Heart right ventricle (tissue), 16 donors: ENCODE measurements at regions not wholly inside any gene's neighbourhood (a gene's known extent, or its start where the extent isn't known, plus 50 kb on each side); places are given as distances from the start of the nearest gene placed in this dataset.
"Not testable (repeated sequence)": the region's sequence is repeated elsewhere in the genome, so short reads cannot be mapped to it uniquely, and the experiment has no call there.

Experiments used
- ATAC-seq, 8 donors: fragments of 200-7000 bp; cut with Tn5 transposase; one replicate each; pipeline ENCODE4 v1.9.1; 2020; ENCODE audit warnings: mild to moderate bottlenecking in 8 of 8, moderate library complexity in 8 of 8, moderate number of reproducible peaks in 1 of 8
- DNase-seq, 2 donors: peaks; one replicate each; pipeline ENCODE4 v3.0.0-alpha.2; 2020
- H3K27ac ChIP-seq, 10 donors: fragments of 200-600 bp; sonication (generic) in 2 of 10; one replicate each; pipeline versions ENCODE4 v1.5.0 to v1.8.0; 2020 to 2022; ENCODE audit warnings: mild to moderate bottlenecking in 3 of 10
- H3K27me3 ChIP-seq, 7 donors: fragments of 200-600 bp; one replicate each; pipeline ENCODE4 v1.8.0; 2021 to 2022; ENCODE audit warnings: mild to moderate bottlenecking in 2 of 7
- H3K36me3 ChIP-seq, 9 donors: fragments of 200-600 bp; sonication (generic) in 1 of 9; one replicate each; pipeline versions ENCODE4 v1.5.0 to v1.8.0; 2020 to 2022; ENCODE audit warnings: mild to moderate bottlenecking in 2 of 9
- H3K4me1 ChIP-seq, 9 donors: fragments of 200-600 bp; sonication (generic) in 1 of 9; one replicate each; pipeline versions ENCODE4 v1.5.0 to v1.8.0; 2020 to 2022; ENCODE audit warnings: mild to moderate bottlenecking in 4 of 9
- H3K4me3 ChIP-seq, 10 donors: fragments of 200-600 bp; sonication (generic) in 2 of 10; one replicate each; pipeline versions ENCODE4 v1.5.0 to v1.8.0; 2020 to 2022; ENCODE audit warnings: mild to moderate bottlenecking in 7 of 10, moderate library complexity in 2 of 10
- H3K9me3 ChIP-seq, 11 donors: fragments of 200-600 bp in 10 of 11; sonication (generic) in 2 of 11; one replicate each; pipeline versions ENCODE4 v1.5.0 to v1.8.0; 2013 to 2022; ENCODE audit warnings: mild to moderate bottlenecking in 2 of 11, control low read depth in 1 of 11, moderate library complexity in 1 of 11
- CTCF ChIP-seq, 9 donors: fragments of 200-600 bp; sonication (generic) in 2 of 9; IDR thresholded peaks; one replicate each; pipeline versions ENCODE4 v1.5.0 to v1.8.0; 2021 to 2022; ENCODE audit warnings: antibody characterized with exemption in 9 of 9, mild to moderate bottlenecking in 5 of 9, moderate library complexity in 1 of 9
- WGBS, 2 donors: extraction: QIAGEN DNeasy Blood & Tissue Kit; methylation state at CpG; one replicate each; pipeline ENCODE4 v1.1.7; 2013; ENCODE audit warnings: inconsistent platforms in 1 of 2; 5-methylcytosine and 5-hydroxymethylcytosine counted together
- intact Hi-C, 10 donors: fragments of 100-400 bp; cut with DNase I; formaldehyde crosslinking; loops; one replicate each; pipeline versions ENCODE4 v1.11.1 to v1.14.2; 2022
- donor health status: Arrhythmogenic right ventricular cardiomyopathy.
- donor health status: ischemic (EF 13 %, LVEDD 7.1; RV severe dilation, severe dysfunction).
- donor health status: healthy with polysubstance abuse.
- donor health status: DM: no; HTN: yes; CAD: no.
- donor health status: DM: no; HTN: no; CAD: no.
- donor health status: ischemic (EF 25% LVEDD 6.9; RV normal size, moderate dysfunction).
- donor health status: ischemic (EF 25% LVEDD 5.7; RV mildly dilated, moderate dysfunction).
- donor health status: healthy.
- donor health status: DM: yes; HTN: yes; CAD: no.
- donor health status: Ischemic cardiomyopathy.
- donor health status: ischemic (EF 35%, LVEDD 5.7; RV mildly dilated, moderate dysfunction).
- donor health status: nonischemic (EF 11% LVEDD 7.7; RV severe dilation, severe dysfunction).
- donor health status: DM: yes; HTN: yes; CAD: no.
- donor health status: PGD.
- donor health status: ischemic (EF 29% LVEDD 5.4; RV normal size, mild dysfunction).
- donor health status: nonischemic (EF 23%, LVEDD 6.1; RV moderate dilation, normal function).

- H3K4me1 ChIP-seq: no peaks in the 10 kb centered on the region
- H3K4me3 ChIP-seq: no peak overlapping the region
- no peak for DNase-seq
- H3K9me3 ChIP-seq: peaks cover 0 to 59% (median 30%) of the 10 kb centered on the region in 11 donors
- 81 to 88% methylated on average over 3 of the region's 3 CpGs for WGBS, 2 donors
- intact Hi-C loops: no loop called here
- no peaks in the 10 kb centered on the region for H3K36me3 ChIP-seq
- peaks cover 0 to 5% (median 0%) of the 10 kb centered on the region in 7 donors for H3K27me3 ChIP-seq
- no peak for ATAC-seq
- TF ChIP-seq CTCF (IDR thresholded peaks at IDR 0.05): no peak
- no peak overlapping the region for H3K27ac ChIP-seq
Measured at GRCh38 chr15:44879066-44879465, 77.4 kb upstream of the TERB2 start.

- no peak for TF ChIP-seq CTCF (IDR thresholded peaks at IDR 0.05)
- 78 to 80% methylated on average over 5 of the region's 5 CpGs for WGBS, 2 donors
- ATAC-seq (no peak), DNase-seq (no peak)
- intact Hi-C loops: no loop called here
- Histone ChIP-seq H3K36me3 (no peaks in the 10 kb centered on the region), H3K27me3 (peaks cover 0 to 2% (median 0%) of the 10 kb centered on the region in 7 donors), H3K4me3 (no peak overlapping the region), H3K4me1 (no peaks in the 10 kb centered on the region), H3K27ac (no peak overlapping the region), H3K9me3 (peaks cover 0 to 24% (median 3%) of the 10 kb centered on the region in 11 donors)
Measured at GRCh38 chr15:44882499-44882968, 74.0 kb upstream of the TERB2 start.

- ATAC-seq (no peak), DNase-seq (no peak)
- no peaks in the 10 kb centered on the region for H3K36me3 ChIP-seq
- intact Hi-C loops: no loop called here
- H3K4me3 ChIP-seq: no peak overlapping the region
- no peak overlapping the region for H3K27ac ChIP-seq
- peaks cover 0 to 16% (median 0%) of the 10 kb centered on the region in 11 donors for H3K9me3 ChIP-seq
- 95% methylated on average over 5 of the region's 5 CpGs for WGBS, 2 donors
- no peaks in the 10 kb centered on the region for H3K4me1 ChIP-seq
- no peak for TF ChIP-seq CTCF (IDR thresholded peaks at IDR 0.05)
- H3K27me3 ChIP-seq: no peaks in the 10 kb centered on the region
Measured at GRCh38 chr15:44883199-44883877, 73.1 kb upstream of the TERB2 start.

GRCh38 chr15:44898890-44899651 is 57.4 kb upstream of the TERB2 start:
- intact Hi-C loops, DNase-seq, H3K4me1 ChIP-seq, H3K9me3 ChIP-seq, H3K27ac ChIP-seq, H3K4me3 ChIP-seq, H3K36me3 ChIP-seq, ATAC-seq: not testable (repeated sequence)
- 90 to 94% methylated on average over 2 of the region's 4 CpGs for WGBS, 2 donors
- H3K27me3 ChIP-seq: peaks cover 0 to 14% (median 4%) of the 10 kb centered on the region in 7 donors

GRCh38 chr15:44899775-44900174 is 56.7 kb upstream of the TERB2 start:
- H3K4me3 ChIP-seq, DNase-seq, ATAC-seq, H3K27ac ChIP-seq, H3K9me3 ChIP-seq, H3K36me3 ChIP-seq, intact Hi-C loops, H3K4me1 ChIP-seq: not testable (repeated sequence)
- H3K27me3 ChIP-seq: peaks cover 0 to 14% (median 4%) of the 10 kb centered on the region in 7 donors
- WGBS, 2 donors: 83 to 94% methylated on average over 2 of the region's 2 CpGs

GRCh38 chr15:44900796-44901195 is 55.7 kb upstream of the TERB2 start:
- H3K27ac ChIP-seq, DNase-seq, H3K9me3 ChIP-seq, H3K36me3 ChIP-seq, ATAC-seq, H3K4me3 ChIP-seq, H3K4me1 ChIP-seq, intact Hi-C loops: not testable (repeated sequence)
- H3K27me3 ChIP-seq: peaks cover 0 to 14% (median 4%) of the 10 kb centered on the region in 7 donors
- 70 to 71% methylated on average over 2 of the region's 2 CpGs for WGBS, 2 donors

GRCh38 chr15:44903281-44903680 is 53.2 kb upstream of the TERB2 start:
- intact Hi-C loops, H3K4me3 ChIP-seq, H3K27ac ChIP-seq, H3K27me3 ChIP-seq, H3K4me1 ChIP-seq, ATAC-seq, DNase-seq, H3K36me3 ChIP-seq, H3K9me3 ChIP-seq: not testable (repeated sequence)
- WGBS, 2 donors: 57 to 60% methylated on average over 1 of the region's 1 CpG

GRCh38 chr15:44904651-44905340 is 51.7 kb upstream of the TERB2 start:
- ATAC-seq, H3K27ac ChIP-seq, H3K4me1 ChIP-seq, H3K27me3 ChIP-seq, intact Hi-C loops, H3K9me3 ChIP-seq, H3K36me3 ChIP-seq, H3K4me3 ChIP-seq, DNase-seq: not testable (repeated sequence)
- WGBS, 2 donors: 55 to 57% methylated on average over 6 of the region's 6 CpGs
